Spleen (tissue), 11 donors: ENCODE measurements at regions not wholly inside any gene's neighbourhood (a gene's known extent, or its start where the extent isn't known, plus 50 kb on each side); places are given as distances from the start of the nearest gene placed in this dataset.

Source experiments
- DNase-seq: peaks from one replicate; pipeline ENCODE4 v3.0.0-alpha.2; 2020
- H3K27ac ChIP-seq, 8 donors: fragments of 200-600 bp; sonication (generic) in 7 of 8; 1 replicate in 4 of 8; 2 replicates in 4 of 8; pipeline versions ENCODE4 v1.5.0 to v1.8.0; 2016 to 2021; ENCODE audit warnings: inconsistent platforms in 4 of 8, mild to moderate bottlenecking in 4 of 8, moderate library complexity in 1 of 8
- H3K27me3 ChIP-seq, 7 donors: fragments of 200-600 bp; sonication (generic) in 6 of 7; replicated peaks in 1 of 7; 1 replicate in 4 of 7; 2 replicates in 3 of 7; pipeline versions ENCODE4 v1.5.0 to v1.8.0; 2016 to 2021; ENCODE audit warnings: inconsistent platforms in 3 of 7, mild to moderate bottlenecking in 1 of 7
- H3K36me3 ChIP-seq, 6 donors: fragments of 200-600 bp; sonication (generic) in 5 of 6; 1 replicate in 4 of 6; 2 replicates in 2 of 6; pipeline versions ENCODE4 v1.5.0 to v1.8.0; 2016 to 2021; ENCODE audit warnings: inconsistent platforms in 2 of 6
- H3K4me1 ChIP-seq, 6 donors: fragments of 200-600 bp; sonication (generic) in 5 of 6; 1 replicate in 3 of 6; 2 replicates in 3 of 6; pipeline versions ENCODE4 v1.5.0 to v1.8.0; 2016 to 2021; ENCODE audit warnings: inconsistent platforms in 3 of 6
- H3K4me3 ChIP-seq, 8 donors: fragments of 200-600 bp; sonication (generic) in 7 of 8; 1 replicate in 4 of 8; 2 replicates in 4 of 8; pipeline versions ENCODE4 v1.5.0 to v1.8.0; 2016 to 2021; ENCODE audit warnings: inconsistent platforms in 4 of 8, mild to moderate bottlenecking in 4 of 8, moderate library complexity in 2 of 8
- H3K9me3 ChIP-seq, 8 donors: fragments of 200-600 bp; sonication (generic) in 7 of 8; 1 replicate in 4 of 8; 2 replicates in 4 of 8; pipeline versions ENCODE4 v1.5.0 to v1.8.0; 2016 to 2021; ENCODE audit warnings: inconsistent platforms in 4 of 8
- POLR2A ChIP-seq, 3 donors: fragments of 450-650 bp; IDR thresholded peaks; one replicate each; pipeline ENCODE4 v1.5.1; 2017; ENCODE audit warnings: antibody characterized with exemption in 3 of 3, mild to moderate bottlenecking in 1 of 3
- POLR2AphosphoS5 ChIP-seq, 3 donors: sonication (generic); formaldehyde crosslinking; IDR thresholded peaks; one replicate each; pipeline ENCODE4 v1.5.1; 2017; ENCODE audit warnings: antibody characterized with exemption in 3 of 3
- WGBS, 5 donors: extraction: QIAGEN DNeasy Blood & Tissue Kit in 3 of 5; methylation state at CpG; one replicate each; pipeline versions ENCODE4 v1.1.5 to v1.1.7; 2013 to 2018; 5-methylcytosine and 5-hydroxymethylcytosine counted together
- intact Hi-C: fragments of 100-400 bp; cut with DNase I; formaldehyde crosslinking; loops from one replicate; pipeline ENCODE4 v1.15.0; 2023; ENCODE audit warnings: low total_unique reads
- TF ChIP-seq, protein P1 (sequence below), 11 experiments: fragments of 200-600 bp in 7 of 11; fragments of 450-650 bp in 4 of 11; sonication (generic) in 4 of 11; IDR thresholded peaks in 8 of 11; conservative IDR thresholded peaks in 3 of 11; 1 replicate in 7 of 11; 2 replicates in 4 of 11; pipeline versions ENCODE4 v1.4.0 to v1.8.0; 2016 to 2021; ENCODE audit warnings: antibody characterized with exemption in 11 of 11, inconsistent platforms in 4 of 11, mild to moderate bottlenecking in 1 of 11
- donor health status: healthy with polysubstance abuse.
- donor health status: DM: no; HTN: no; CAD: no; lungs with moderate emphysema.
- donor health status: DM: no; HTN: no; CAD: no.
- donor health status: Bipolar disorder and iron deficiency.
- donor health status: healthy.
- donor health status: DM: no; HTN: no; CAD: no.
- donor health status: DM: yes; HTN: yes; CAD: no.

DNA sequence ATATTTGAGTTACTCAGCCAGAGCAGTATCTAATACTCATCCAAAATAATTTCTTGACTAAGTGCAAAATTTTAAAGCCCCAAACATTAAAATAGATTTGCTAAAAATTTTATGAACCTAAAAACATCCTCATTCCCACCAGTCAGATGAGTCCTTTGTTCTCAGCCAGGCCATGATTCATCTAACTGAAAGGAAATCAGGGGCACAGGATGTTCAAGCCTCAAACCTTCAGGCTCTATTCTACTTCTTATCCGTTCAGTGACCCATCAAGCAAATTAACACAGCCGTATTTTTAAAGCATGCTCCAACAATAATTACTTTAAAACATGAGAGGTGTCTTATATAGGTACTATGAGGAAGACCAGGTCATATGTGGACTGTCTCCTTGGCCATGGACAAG, 176.5 kb upstream of the MON1B start:
- no peak for DNase-seq
- no peaks in the 10 kb centered on the region for H3K27me3 ChIP-seq
- no peak overlapping the region for H3K27ac ChIP-seq
- H3K9me3 ChIP-seq, result peaks cover 0 to 22% (median 8%) of the 10 kb centered on the region in 8 donors
- H3K36me3 ChIP-seq, result no peaks in the 10 kb centered on the region
- TF ChIP-seq POLR2AphosphoS5 (IDR thresholded peaks at IDR 0.05), result no peak
- TF ChIP-seq, protein P1, sequence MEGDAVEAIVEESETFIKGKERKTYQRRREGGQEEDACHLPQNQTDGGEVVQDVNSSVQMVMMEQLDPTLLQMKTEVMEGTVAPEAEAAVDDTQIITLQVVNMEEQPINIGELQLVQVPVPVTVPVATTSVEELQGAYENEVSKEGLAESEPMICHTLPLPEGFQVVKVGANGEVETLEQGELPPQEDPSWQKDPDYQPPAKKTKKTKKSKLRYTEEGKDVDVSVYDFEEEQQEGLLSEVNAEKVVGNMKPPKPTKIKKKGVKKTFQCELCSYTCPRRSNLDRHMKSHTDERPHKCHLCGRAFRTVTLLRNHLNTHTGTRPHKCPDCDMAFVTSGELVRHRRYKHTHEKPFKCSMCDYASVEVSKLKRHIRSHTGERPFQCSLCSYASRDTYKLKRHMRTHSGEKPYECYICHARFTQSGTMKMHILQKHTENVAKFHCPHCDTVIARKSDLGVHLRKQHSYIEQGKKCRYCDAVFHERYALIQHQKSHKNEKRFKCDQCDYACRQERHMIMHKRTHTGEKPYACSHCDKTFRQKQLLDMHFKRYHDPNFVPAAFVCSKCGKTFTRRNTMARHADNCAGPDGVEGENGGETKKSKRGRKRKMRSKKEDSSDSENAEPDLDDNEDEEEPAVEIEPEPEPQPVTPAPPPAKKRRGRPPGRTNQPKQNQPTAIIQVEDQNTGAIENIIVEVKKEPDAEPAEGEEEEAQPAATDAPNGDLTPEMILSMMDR (IDR thresholded peaks at IDR 0.05 in 8 of 11, conservative IDR thresholded peaks at IDR 0.05 in 3 of 11), result no peak
- no peak for TF ChIP-seq POLR2A (IDR thresholded peaks at IDR 0.05)
- no peak overlapping the region for H3K4me3 ChIP-seq
- H3K4me1 ChIP-seq, result no peaks in the 10 kb centered on the region
- 57 to 79% (median 67%) methylated on average over 2 of the region's 2 CpGs for WGBS, 5 donors
- intact Hi-C loops, result no loop called here

DNA sequence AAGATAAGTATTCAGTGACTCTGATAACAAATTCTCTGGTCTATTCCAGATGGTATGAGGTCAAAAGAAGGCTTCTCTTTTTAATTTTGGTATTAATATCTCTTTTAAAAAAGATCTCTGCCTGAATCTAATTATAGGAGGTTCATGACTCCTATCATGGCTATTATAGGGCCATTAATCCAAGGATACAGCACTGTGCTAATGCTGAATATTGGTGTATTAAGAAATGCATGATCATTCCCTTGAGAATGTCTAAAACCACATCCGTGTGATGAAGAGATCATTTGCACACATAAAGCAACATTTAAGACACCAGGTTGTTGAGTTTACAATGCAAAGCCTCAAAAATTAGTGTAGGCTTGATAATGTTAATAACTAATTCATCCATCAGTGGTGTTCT, 160.4 kb upstream of the MON1B start:
- Histone ChIP-seq H3K9me3 (peaks cover 0 to 5% (median 0%) of the 10 kb centered on the region in 8 donors), H3K27ac (no peak overlapping the region), H3K27me3 (no peaks in the 10 kb centered on the region), H3K4me3 (no peak overlapping the region), H3K4me1 (no peaks in the 10 kb centered on the region), H3K36me3 (no peaks in the 10 kb centered on the region)
- no peak for DNase-seq
- WGBS, 5 donors, result 71 to 86% (median 78%) methylated on average over 1 of the region's 1 CpG
- intact Hi-C loops, result no loop called here
- TF ChIP-seq POLR2AphosphoS5 (IDR thresholded peaks at IDR 0.05), result no peak
- no peak for TF ChIP-seq POLR2A (IDR thresholded peaks at IDR 0.05)
- TF ChIP-seq, protein P1 (IDR thresholded peaks at IDR 0.05 in 8 of 11, conservative IDR thresholded peaks at IDR 0.05 in 3 of 11), result no peak

DNA sequence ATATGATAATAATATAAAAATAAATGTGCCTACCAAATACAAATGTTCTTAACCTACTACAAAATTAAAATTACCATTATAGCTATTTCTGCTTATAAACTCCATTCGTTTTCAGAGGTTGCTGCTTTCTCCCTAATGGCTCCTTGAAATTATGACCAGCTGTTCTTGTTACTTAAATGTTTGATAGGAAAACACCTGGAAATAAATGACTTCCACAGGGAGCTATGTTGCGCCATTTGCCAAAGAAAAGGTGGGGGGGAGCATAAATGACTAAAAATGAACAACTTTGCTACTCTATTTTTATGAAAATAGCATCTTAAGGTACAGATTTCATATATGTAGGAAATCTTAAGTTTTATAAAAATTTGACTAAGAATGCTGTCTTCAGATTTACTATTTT, 157.5 kb upstream of the MON1B start:
- TF ChIP-seq, protein P1 (IDR thresholded peaks at IDR 0.05 in 8 of 11, conservative IDR thresholded peaks at IDR 0.05 in 3 of 11), result no peak
- DNase-seq, result no peak
- Histone ChIP-seq H3K9me3 (peaks cover 0 to 5% (median 0%) of the 10 kb centered on the region in 8 donors), H3K4me1 (no peaks in the 10 kb centered on the region), H3K4me3 (no peak overlapping the region), H3K27me3 (no peaks in the 10 kb centered on the region), H3K27ac (no peak overlapping the region), H3K36me3 (no peaks in the 10 kb centered on the region)
- 79 to 94% (median 84%) methylated on average over 2 of the region's 2 CpGs for WGBS, 5 donors
- intact Hi-C loops, result no loop called here

DNA sequence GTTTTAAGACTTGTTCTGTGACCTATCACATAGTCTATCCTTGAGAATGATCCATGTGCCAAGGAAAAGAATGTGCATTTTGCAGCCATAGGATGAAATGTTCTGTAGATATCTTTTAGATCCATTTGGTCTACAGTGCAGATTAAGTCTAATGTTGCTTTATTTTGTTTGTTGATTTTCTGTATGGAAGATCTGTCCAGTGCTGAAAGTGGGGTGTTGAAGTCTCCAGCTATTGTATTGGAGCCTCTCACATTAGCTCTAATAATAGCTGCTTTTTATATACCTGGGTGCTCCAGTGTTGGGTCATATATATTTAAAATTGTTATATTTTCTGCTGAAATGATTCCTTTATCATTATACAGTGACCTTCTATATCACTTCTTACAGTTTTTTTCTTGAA, 155.6 kb upstream of the MON1B start:
- no peak for DNase-seq
- no peaks in the 10 kb centered on the region for H3K36me3 ChIP-seq
- peaks cover 0 to 5% (median 0%) of the 10 kb centered on the region in 8 donors for H3K9me3 ChIP-seq
- no peaks in the 10 kb centered on the region for H3K4me1 ChIP-seq
- intact Hi-C loops, result no loop called here
- no peak for TF ChIP-seq POLR2A (IDR thresholded peaks at IDR 0.05)
- TF ChIP-seq, protein P1 (IDR thresholded peaks at IDR 0.05 in 8 of 11, conservative IDR thresholded peaks at IDR 0.05 in 3 of 11), result no peak
- TF ChIP-seq POLR2AphosphoS5 (IDR thresholded peaks at IDR 0.05), result no peak
- H3K27me3 ChIP-seq, result no peaks in the 10 kb centered on the region
- H3K4me3 ChIP-seq, result no peak overlapping the region
- H3K27ac ChIP-seq, result no peak overlapping the region
